H9 (cell line): ENCODE measurements at regions not wholly inside any gene's neighbourhood (a gene's known extent, or its start where the extent isn't known, plus 50 kb on each side); places are given as distances from the start of the nearest gene placed in this dataset.

Experiments used
- DNase-seq: peaks from one replicate; pipeline ENCODE4 v3.0.0-alpha.2; 2017
- H2AFZ ChIP-seq: one replicate; pipeline ENCODE4 v1.6.1; 2013; ENCODE audit warnings: mild to moderate bottlenecking, low read length, control low read depth, moderate library complexity
- H2AK5ac ChIP-seq: 2 replicates; pipeline ENCODE4 v1.6.1; 2013; ENCODE audit warnings: low read length, control low read depth, mixed read lengths; ENCODE audit not compliant: insufficient read length
- H2BK120ac ChIP-seq: one replicate; pipeline ENCODE4 v1.6.1; 2013; ENCODE audit warnings: low read depth, mild to moderate bottlenecking, low read length, control low read depth, inconsistent platforms; ENCODE audit not compliant: poor library complexity, severe bottlenecking
- H2BK12ac ChIP-seq: 2 replicates; pipeline ENCODE4 v1.6.1; 2013; ENCODE audit warnings: low read length, control low read depth, mixed read lengths, low read depth; ENCODE audit not compliant: insufficient read length
- H2BK15ac ChIP-seq: 2 replicates; pipeline ENCODE4 v1.6.1; 2013; ENCODE audit warnings: low read depth, low read length, control low read depth
- H2BK20ac ChIP-seq: one replicate; pipeline ENCODE4 v1.6.1; 2013; ENCODE audit warnings: low read depth, mild to moderate bottlenecking, low read length, control low read depth, inconsistent platforms; ENCODE audit not compliant: poor library complexity, severe bottlenecking
- H2BK5ac ChIP-seq: 2 replicates; pipeline ENCODE4 v1.6.1; 2013; ENCODE audit warnings: low read length, control low read depth, mixed read lengths; ENCODE audit not compliant: insufficient read length
- H3K14ac ChIP-seq: 2 replicates; pipeline ENCODE4 v1.6.1; 2013; ENCODE audit warnings: low read length, control low read depth; ENCODE audit not compliant: insufficient read depth
- H3K18ac ChIP-seq: 2 replicates; pipeline ENCODE4 v1.6.1; 2013; ENCODE audit warnings: low read depth, mild to moderate bottlenecking, mixed read lengths, low read length, control low read depth; ENCODE audit not compliant: insufficient read length
- H3K23ac ChIP-seq: 2 replicates; pipeline ENCODE4 v1.6.1; 2013; ENCODE audit warnings: low read length, control low read depth, mixed read lengths, low read depth; ENCODE audit not compliant: insufficient read length
- H3K23me2 ChIP-seq: 2 replicates; pipeline ENCODE4 v1.6.1; 2013; ENCODE audit warnings: low read depth, mild to moderate bottlenecking, mixed read lengths, low read length, control low read depth; ENCODE audit not compliant: insufficient read length, poor library complexity, severe bottlenecking
- H3K27ac ChIP-seq: 2 replicates; pipeline ENCODE4 v1.5.1; 2013; ENCODE audit warnings: low read length, control low read depth, mixed read lengths, low read depth; ENCODE audit not compliant: insufficient read length
- H3K27me3 ChIP-seq: 2 replicates; pipeline ENCODE4 v1.6.1; 2013; ENCODE audit warnings: low read length, control low read depth, inconsistent platforms; ENCODE audit not compliant: insufficient read depth
- H3K4ac ChIP-seq: 2 replicates; pipeline ENCODE4 v1.6.1; 2013; ENCODE audit warnings: low read depth, mild to moderate bottlenecking, control low read depth, inconsistent platforms, low read length, moderate library complexity
- H3K4me1 ChIP-seq: 2 replicates; pipeline ENCODE4 v1.6.1; 2013; ENCODE audit warnings: low read length, control low read depth, inconsistent platforms; ENCODE audit not compliant: insufficient read depth
- H3K4me2 ChIP-seq: 2 replicates; pipeline ENCODE4 v1.6.1; 2013; ENCODE audit warnings: low read length, control low read depth, mixed read lengths; ENCODE audit not compliant: insufficient read length, insufficient read depth
- H3K56ac ChIP-seq: 2 replicates; pipeline ENCODE4 v1.6.1; 2013; ENCODE audit warnings: low read depth, mild to moderate bottlenecking, mixed read lengths, low read length, control low read depth; ENCODE audit not compliant: insufficient read length
- H3K79me1 ChIP-seq: 2 replicates; pipeline ENCODE4 v1.6.1; 2013; ENCODE audit warnings: low read depth, mild to moderate bottlenecking, moderate library complexity, low read length, control low read depth, inconsistent platforms; ENCODE audit not compliant: insufficient read depth, poor library complexity, severe bottlenecking
- H3K79me2 ChIP-seq: 2 replicates; pipeline ENCODE4 v1.6.1; 2013; ENCODE audit warnings: low read length, control low read depth, inconsistent platforms; ENCODE audit not compliant: insufficient read depth
- H3K9ac ChIP-seq: 2 replicates; pipeline ENCODE4 v1.6.1; 2013; ENCODE audit warnings: low read length, control low read depth, mixed read lengths; ENCODE audit not compliant: insufficient read length; ENCODE audit errors: extremely low read depth
- H3K9me3 ChIP-seq: one replicate; pipeline ENCODE4 v1.6.1; 2013; ENCODE audit warnings: low read depth, low read length, inconsistent platforms; ENCODE audit not compliant: control insufficient read depth
- H3T11ph ChIP-seq: one replicate; pipeline ENCODE4 v1.6.1; 2013; ENCODE audit warnings: mild to moderate bottlenecking, low read length, control low read depth, inconsistent platforms
- H4K20me1 ChIP-seq: one replicate; pipeline ENCODE4 v1.6.1; 2013; ENCODE audit not compliant: control insufficient read depth, insufficient read length, insufficient read depth
- H4K5ac ChIP-seq: 2 replicates; pipeline ENCODE4 v1.6.1; 2013; ENCODE audit warnings: low read depth, mild to moderate bottlenecking, mixed read lengths, low read length, control low read depth; ENCODE audit not compliant: insufficient read length
- H4K8ac ChIP-seq: replicated peaks from 2 replicates; pipeline ENCODE4 v1.6.1; 2013; ENCODE audit warnings: low read length, control low read depth, mixed read lengths, low read depth; ENCODE audit not compliant: insufficient read length
- H4K91ac ChIP-seq: 2 replicates; pipeline ENCODE4 v1.6.1; 2013; ENCODE audit warnings: low read depth, mild to moderate bottlenecking, moderate library complexity, mixed read lengths, low read length, control low read depth; ENCODE audit not compliant: insufficient read length
- H3K27ac Mint-ChIP-seq, 3 experiments: 2 replicates in 2 of 3; 3 replicates in 1 of 3; pipeline ENCODE4 v1.8.0; 2020 to 2021; ENCODE audit warnings: mixed read lengths in 3 of 3, mild to moderate bottlenecking in 1 of 3, moderate library complexity in 1 of 3
- H3K27me3 Mint-ChIP-seq: 2 replicates; pipeline ENCODE4 v1.8.0; 2021; ENCODE audit warnings: low read depth, mild to moderate bottlenecking, moderate library complexity, mixed read lengths
- H3K36me3 Mint-ChIP-seq, 3 experiments: 2 replicates in 2 of 3; 3 replicates in 1 of 3; pipeline ENCODE4 v1.8.0; 2020 to 2021; ENCODE audit warnings: low read depth in 3 of 3, mixed read lengths in 3 of 3; ENCODE audit not compliant: insufficient read depth in 1 of 3
- H3K4me1 Mint-ChIP-seq, 2 experiments: 2 replicates each; pipeline ENCODE4 v1.8.0; 2020; ENCODE audit warnings: mixed read lengths in 2 of 2
- H3K4me3 Mint-ChIP-seq, 2 experiments: 2 replicates in 1 of 2; 3 replicates in 1 of 2; pipeline ENCODE4 v1.8.0; 2020 to 2021; ENCODE audit warnings: mild to moderate bottlenecking in 2 of 2, mixed read lengths in 2 of 2, moderate library complexity in 1 of 2
- H3K9me3 Mint-ChIP-seq, 2 experiments: 2 replicates in 1 of 2; 3 replicates in 1 of 2; pipeline ENCODE4 v1.8.0; 2020; ENCODE audit warnings: mild to moderate bottlenecking in 2 of 2, mixed read lengths in 2 of 2, moderate library complexity in 1 of 2
- WGBS: extraction: QIAGEN DNeasy Blood & Tissue Kit; methylation state at CpG from one replicate; pipeline ENCODE4 v1.1.7; 2013; ENCODE audit warnings: missing lambda C conversion rate, low lambda C conversion rate, mixed read lengths; ENCODE audit not compliant: insufficient read length; ENCODE audit errors: extremely low coverage; 5-methylcytosine and 5-hydroxymethylcytosine counted together
- TF ChIP-seq, protein P1 (sequence below): fragments of 200-600 bp; sonication (generic); conservative IDR thresholded peaks from 3 replicates; pipeline ENCODE4 v1.8.0; 2021; ENCODE audit warnings: antibody characterized with exemption, mild to moderate bottlenecking

DNA sequence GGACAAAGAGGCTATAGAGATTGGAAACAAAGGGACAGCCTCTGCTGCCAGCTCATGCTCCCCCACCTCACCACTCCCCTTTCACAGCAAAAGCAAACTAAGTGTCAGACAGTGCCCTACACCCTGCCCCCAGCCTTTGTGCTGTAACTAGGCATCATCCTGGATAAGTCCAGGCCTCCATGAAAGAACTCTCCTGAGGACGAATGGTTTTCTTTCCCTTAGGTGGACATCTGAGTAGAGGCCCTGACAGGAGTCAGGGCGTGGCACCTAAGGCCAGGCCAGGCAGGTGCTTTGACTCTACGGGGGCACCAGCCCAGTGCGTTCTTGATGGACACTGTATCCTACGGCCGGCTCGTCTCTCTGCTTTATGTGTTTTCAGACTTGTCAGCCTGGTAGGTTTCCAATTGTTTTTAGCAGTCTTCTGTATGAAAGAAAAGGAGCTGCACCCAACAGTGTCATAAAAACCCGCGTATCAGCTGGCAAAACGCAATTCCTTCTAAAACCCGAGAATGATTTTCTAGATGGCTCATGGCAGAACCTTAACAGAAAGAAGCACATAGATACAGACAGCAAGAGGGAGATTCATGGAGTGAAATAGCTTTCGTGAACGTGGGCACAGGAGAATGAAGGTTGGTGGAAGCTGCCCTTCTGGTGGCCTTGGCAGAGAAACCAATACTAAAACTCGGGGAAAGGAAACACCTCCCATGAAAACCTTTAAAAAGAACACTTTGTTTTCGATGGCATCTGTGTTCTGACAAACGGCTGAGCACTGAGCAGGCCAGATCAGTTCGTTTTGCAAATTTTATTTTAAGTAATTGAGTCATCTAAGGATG, 51.7 kb upstream of the AJAP1 start:
- H3K4me3 Mint-ChIP-seq, result no peak overlapping the region
- Histone ChIP-seq H3K23ac (no peak overlapping the region), H3T11ph (no peak overlapping the region), H3K4me1 (no peaks in the 10 kb centered on the region), H3K56ac (no peak overlapping the region), H2BK20ac (no peak overlapping the region), H4K91ac (no peak overlapping the region), H3K14ac (no peak overlapping the region), H2BK120ac (no peak overlapping the region), H4K5ac (no peak overlapping the region), H2AK5ac (no peak overlapping the region), H3K79me2 (no peaks in the 10 kb centered on the region), H3K9me3 (no peaks in the 10 kb centered on the region), H3K23me2 (no peaks in the 10 kb centered on the region), H2BK15ac (no peak overlapping the region), H2BK12ac (no peak overlapping the region), H3K79me1 (no peaks in the 10 kb centered on the region), H3K27me3 (no peaks in the 10 kb centered on the region), H3K27ac (no peak overlapping the region), H3K9ac (no peak overlapping the region), H2AFZ (no peak overlapping the region), H3K18ac (no peak overlapping the region), H3K4me2 (no peak overlapping the region), H3K4ac (no peak overlapping the region), H4K20me1 (no peaks in the 10 kb centered on the region), H4K8ac (no peak overlapping the region), H2BK5ac (no peak overlapping the region)
- H3K9me3 Mint-ChIP-seq, result peaks cover 0 to 2% of the 10 kb centered on the region in 2 experiments; a peak in 4 of 5 replicates
- H3K36me3 Mint-ChIP-seq, result no peaks in the 10 kb centered on the region
- WGBS, result no CpG with 5 or more reads among the region's 17 CpGs
- TF ChIP-seq, protein P1, sequence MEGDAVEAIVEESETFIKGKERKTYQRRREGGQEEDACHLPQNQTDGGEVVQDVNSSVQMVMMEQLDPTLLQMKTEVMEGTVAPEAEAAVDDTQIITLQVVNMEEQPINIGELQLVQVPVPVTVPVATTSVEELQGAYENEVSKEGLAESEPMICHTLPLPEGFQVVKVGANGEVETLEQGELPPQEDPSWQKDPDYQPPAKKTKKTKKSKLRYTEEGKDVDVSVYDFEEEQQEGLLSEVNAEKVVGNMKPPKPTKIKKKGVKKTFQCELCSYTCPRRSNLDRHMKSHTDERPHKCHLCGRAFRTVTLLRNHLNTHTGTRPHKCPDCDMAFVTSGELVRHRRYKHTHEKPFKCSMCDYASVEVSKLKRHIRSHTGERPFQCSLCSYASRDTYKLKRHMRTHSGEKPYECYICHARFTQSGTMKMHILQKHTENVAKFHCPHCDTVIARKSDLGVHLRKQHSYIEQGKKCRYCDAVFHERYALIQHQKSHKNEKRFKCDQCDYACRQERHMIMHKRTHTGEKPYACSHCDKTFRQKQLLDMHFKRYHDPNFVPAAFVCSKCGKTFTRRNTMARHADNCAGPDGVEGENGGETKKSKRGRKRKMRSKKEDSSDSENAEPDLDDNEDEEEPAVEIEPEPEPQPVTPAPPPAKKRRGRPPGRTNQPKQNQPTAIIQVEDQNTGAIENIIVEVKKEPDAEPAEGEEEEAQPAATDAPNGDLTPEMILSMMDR, result no peak
- H3K4me1 Mint-ChIP-seq, result peaks cover 35 to 37% of the 10 kb centered on the region in 2 experiments
- no peak overlapping the region for H3K27ac Mint-ChIP-seq
- H3K27me3 Mint-ChIP-seq, result peaks cover 34% of the 10 kb centered on the region
- no peak for DNase-seq
